Ishikawa (cell line): ENCODE measurements at regions not wholly inside any gene's neighbourhood (a gene's known extent, or its start where the extent isn't known, plus 50 kb on each side); places are given as distances from the start of the nearest gene placed in this dataset.

Experiments used
- CEBPB ChIP-seq: IDR thresholded peaks from 2 replicates; pipeline ENCODE4 v1.6.1; 2012
- CREB1 ChIP-seq: IDR thresholded peaks from 2 replicates; pipeline ENCODE4 v1.6.1; 2012; ENCODE audit warnings: low read depth
- EGR1 ChIP-seq: IDR thresholded peaks from 2 replicates; pipeline ENCODE4 v1.6.1; 2012
- EP300 ChIP-seq: IDR thresholded peaks from 2 replicates; pipeline ENCODE4 v1.6.1; 2012; ENCODE audit warnings: borderline replicate concordance
- FOXM1 ChIP-seq: IDR thresholded peaks from 2 replicates; pipeline ENCODE4 v1.6.1; 2012; ENCODE audit warnings: low read depth, borderline replicate concordance
- MAX ChIP-seq: IDR thresholded peaks from 2 replicates; pipeline ENCODE4 v1.6.1; 2012
- NFIC ChIP-seq: IDR thresholded peaks from 2 replicates; pipeline ENCODE4 v1.6.1; 2012
- RAD21 ChIP-seq: IDR thresholded peaks from 2 replicates; pipeline ENCODE4 v1.6.1; 2012; ENCODE audit warnings: low read depth
- REST ChIP-seq: IDR thresholded peaks from 2 replicates; pipeline ENCODE4 v1.6.1; 2012; ENCODE audit warnings: low read depth, mild to moderate bottlenecking
- TAF1 ChIP-seq: IDR thresholded peaks from 2 replicates; pipeline ENCODE4 v1.6.1; 2012; ENCODE audit warnings: low read depth, mild to moderate bottlenecking
- TCF12 ChIP-seq: IDR thresholded peaks from 2 replicates; pipeline ENCODE4 v1.6.1; 2012; ENCODE audit warnings: low read depth
- TEAD4 ChIP-seq: IDR thresholded peaks from 2 replicates; pipeline ENCODE4 v1.6.1; 2012
- USF1 ChIP-seq: IDR thresholded peaks from 2 replicates; pipeline ENCODE4 v1.6.1; 2012
- ZBTB7A ChIP-seq: IDR thresholded peaks from 2 replicates; pipeline ENCODE4 v1.6.1; 2012; ENCODE audit warnings: low read depth

- TF ChIP-seq MAX (no peak), TAF1 (no peak), REST (no peak), NFIC (no peak), TEAD4 (no peak), EP300 (no peak), RAD21 (no peak), CREB1 (no peak)
Observed at GRCh38 chr2:128449226-128450061, 130.8 kb upstream of the HS6ST1 start.

- TF ChIP-seq EGR1 (no peak), EP300 (no peak), TAF1 (no peak), ZBTB7A (no peak), NFIC (no peak)
Observed at GRCh38 chr2:128450211-128451024, 131.8 kb upstream of the HS6ST1 start.

- TF ChIP-seq CREB1 (no peak), EGR1 (no peak), REST (no peak), CEBPB (no peak), EP300 (no peak), TCF12 (no peak)
Observed at GRCh38 chr2:128451084-128452023, 132.7 kb upstream of the HS6ST1 start.

GRCh38 chr2:128452024-128452411 is 133.3 kb upstream of the HS6ST1 start:
- no peak for TF ChIP-seq NFIC
- no peak for TF ChIP-seq USF1
- TF ChIP-seq MAX: no peak

GRCh38 chr2:128452536-128453530 is 134.2 kb upstream of the HS6ST1 start:
- TF ChIP-seq FOXM1: no peak
- TF ChIP-seq USF1: no peak
- TF ChIP-seq RAD21: no peak
- no peak for TF ChIP-seq EGR1
- TF ChIP-seq CREB1: no peak
